Ecto neural progenitor cell (in vitro differentiated cells): ENCODE measurements at regions not wholly inside any gene's neighbourhood (a gene's known extent, or its start where the extent isn't known, plus 50 kb on each side); places are given as distances from the start of the nearest gene placed in this dataset.

Experiments used
- DNase-seq: peaks from one replicate; pipeline ENCODE4 v3.0.0-alpha.2; 2018; ENCODE audit warnings: low spot score

- no peak for DNase-seq
Observed at GRCh38 chr12:89821896-89822295, 113.3 kb upstream of the ATP2B1 start.

- no peak for DNase-seq
Observed at GRCh38 chr12:89817501-89818226, 109.0 kb upstream of the ATP2B1 start.

GRCh38 chr12:89815225-89815624, 106.6 kb upstream of the ATP2B1 start:
- DNase-seq: no peak

GRCh38 chr12:89803412-89803811, 94.8 kb upstream of the ATP2B1 start:
- DNase-seq: no peak

GRCh38 chr12:89801284-89801683, 92.6 kb upstream of the ATP2B1 start:
- DNase-seq: no peak

GRCh38 chr12:89800435-89800834, 91.8 kb upstream of the ATP2B1 start:
- no peak for DNase-seq

GRCh38 chr12:89799316-89799715, 90.7 kb upstream of the ATP2B1 start:
- no peak for DNase-seq

GRCh38 chr12:89797436-89797835, 88.8 kb upstream of the ATP2B1 start:
- no peak for DNase-seq

- no peak for DNase-seq
Observed at GRCh38 chr12:89796798-89797382, 88.3 kb upstream of the ATP2B1 start.

GRCh38 chr12:89793946-89794345, 85.3 kb upstream of the ATP2B1 start:
- DNase-seq: no peak

GRCh38 chr12:89791286-89791685, 82.6 kb upstream of the ATP2B1 start:
- no peak for DNase-seq

GRCh38 chr12:89789862-89790261, 81.2 kb upstream of the ATP2B1 start:
- no peak for DNase-seq

- DNase-seq: no peak
Observed at GRCh38 chr12:89787763-89788162, 79.1 kb upstream of the ATP2B1 start.

GRCh38 chr12:89786177-89786810, 77.7 kb upstream of the ATP2B1 start:
- no peak for DNase-seq

- DNase-seq: no peak
Observed at GRCh38 chr12:89783359-89784060, 74.9 kb upstream of the ATP2B1 start.

- no peak for DNase-seq
Observed at GRCh38 chr12:89782807-89783206, 74.2 kb upstream of the ATP2B1 start.

- no peak for DNase-seq
Observed at GRCh38 chr12:89781946-89782550, 73.4 kb upstream of the ATP2B1 start.

GRCh38 chr12:89781156-89781555, 72.5 kb upstream of the ATP2B1 start:
- no peak for DNase-seq

GRCh38 chr12:89779090-89779489, 70.5 kb upstream of the ATP2B1 start:
- no peak for DNase-seq

GRCh38 chr12:89777733-89778379, 69.2 kb upstream of the ATP2B1 start:
- DNase-seq: no peak

- no peak for DNase-seq
Observed at GRCh38 chr12:89775986-89776365, 67.3 kb upstream of the ATP2B1 start.
